ENCODE measurements at regions not wholly inside any gene's neighbourhood (a gene's known extent, or its start where the extent isn't known, plus 50 kb on each side); places are given as distances from the start of the nearest gene placed in this dataset.
"Not testable (repeated sequence)": the region's sequence is repeated elsewhere in the genome, so short reads cannot be mapped to it uniquely, and the experiment has no call there.

- DNase-seq, result no peak
Measured at GRCh38 chr4:67035986-67036385, 509.3 kb downstream of the CENPC start.

DNA sequence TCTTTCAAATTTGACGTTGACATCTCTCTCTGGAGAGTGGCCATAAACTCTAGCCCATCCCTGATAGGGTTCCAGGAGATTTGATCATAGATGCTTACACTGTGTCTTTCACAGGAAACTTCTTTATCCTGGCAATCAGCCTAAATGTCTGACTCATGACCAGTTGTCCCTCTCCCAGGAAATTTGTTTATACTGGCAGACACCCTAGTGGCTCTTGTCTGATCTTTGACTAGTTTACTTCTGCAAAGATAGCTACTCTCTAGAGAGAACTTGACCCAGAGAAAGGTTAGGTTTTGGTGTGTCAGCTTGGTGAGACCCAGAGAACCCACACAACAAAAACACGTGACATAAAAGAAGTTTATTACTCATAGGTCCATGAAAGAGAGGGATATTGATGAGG is 509.8 kb downstream of the CENPC start:
- no peak for DNase-seq

- no peak for DNase-seq
Measured at GRCh38 chr4:67030636-67031035, 514.7 kb downstream of the CENPC start.

DNA sequence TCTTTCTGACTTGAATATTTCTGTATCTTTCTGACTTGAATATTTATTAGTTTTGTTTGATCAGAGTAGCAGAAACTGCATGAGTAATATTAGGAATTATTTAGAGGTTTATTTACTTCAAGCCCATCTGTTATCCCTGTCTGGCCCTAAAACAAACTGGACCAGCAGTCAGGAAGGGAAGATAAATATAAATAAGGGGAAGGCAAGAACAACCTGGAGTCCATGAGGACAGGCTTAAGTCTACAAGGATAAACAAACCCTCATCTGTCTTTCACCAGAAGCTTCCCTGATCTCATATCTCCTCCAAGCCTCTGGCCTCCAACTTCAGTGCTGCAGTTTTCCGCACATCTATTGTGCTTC is 524.9 kb downstream of the CENPC start:
- DNase-seq, result no peak

DNA sequence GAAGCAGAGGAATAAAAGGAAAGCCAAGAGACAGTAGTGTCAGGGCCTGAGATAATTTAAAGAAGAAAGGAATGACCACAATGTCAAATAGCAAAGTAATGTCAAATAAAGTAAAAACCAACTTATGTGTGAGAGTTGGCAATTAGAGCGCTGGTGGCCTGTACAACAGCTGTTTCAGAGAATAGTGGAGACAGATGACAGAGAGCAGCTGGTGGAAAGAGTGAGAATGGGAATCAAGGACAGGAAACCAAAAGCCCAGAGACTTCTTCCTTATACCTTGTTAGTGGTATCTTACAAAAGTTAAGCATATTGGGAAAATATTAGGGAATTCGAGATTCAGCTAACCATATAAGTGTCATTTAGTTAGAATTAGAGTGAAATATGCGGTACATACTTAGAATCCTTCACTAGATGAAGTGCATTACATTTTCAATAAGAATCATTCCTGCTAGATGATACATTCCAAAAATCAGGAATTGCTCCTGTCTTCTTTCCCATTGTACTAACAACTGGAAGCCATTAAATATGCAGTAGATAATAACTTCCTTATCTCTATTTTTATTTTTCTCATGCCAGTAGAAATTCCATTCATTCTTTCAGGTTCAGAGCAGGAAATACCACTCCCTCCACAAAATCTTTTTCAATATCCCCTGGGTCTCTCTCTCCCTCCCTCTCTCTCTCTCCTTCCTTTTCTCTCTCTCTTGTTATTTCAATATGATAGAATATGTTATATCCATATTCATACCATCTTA is 525.4 kb downstream of the CENPC start:
- no peak for DNase-seq

GRCh38 chr4:67014592-67014991 is 530.7 kb downstream of the CENPC start:
- no peak for DNase-seq

GRCh38 chr4:67006791-67007190 is 538.5 kb downstream of the CENPC start:
- DNase-seq, result no peak

DNA sequence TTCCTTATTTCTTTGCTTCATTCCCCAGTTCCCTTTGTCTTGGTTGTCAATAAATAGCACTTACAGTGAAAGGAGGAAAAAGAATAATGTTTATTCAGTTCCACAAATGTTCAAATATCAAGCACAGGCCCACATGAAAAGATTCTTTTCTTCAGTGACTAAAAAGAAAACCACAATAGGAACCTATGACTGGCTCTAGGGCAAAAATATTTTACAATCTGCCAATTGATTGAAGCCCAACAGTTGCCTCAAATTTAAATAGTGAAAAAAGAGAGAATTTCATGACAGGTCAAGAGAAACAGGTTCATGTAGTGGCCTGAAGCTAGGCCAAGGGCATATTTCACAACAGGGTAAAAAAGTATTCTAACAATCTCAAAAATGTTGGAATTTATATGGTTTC is 553.8 kb downstream of the CENPC start:
- no peak for DNase-seq

GRCh38 chr4:66974665-66975064 is 570.6 kb downstream of the CENPC start:
- no peak for DNase-seq

GRCh38 chr4:66972087-66972486 is 573.2 kb downstream of the CENPC start:
- no peak for DNase-seq

GRCh38 chr4:66964467-66964866 is 580.8 kb downstream of the CENPC start:
- no peak for DNase-seq

DNA sequence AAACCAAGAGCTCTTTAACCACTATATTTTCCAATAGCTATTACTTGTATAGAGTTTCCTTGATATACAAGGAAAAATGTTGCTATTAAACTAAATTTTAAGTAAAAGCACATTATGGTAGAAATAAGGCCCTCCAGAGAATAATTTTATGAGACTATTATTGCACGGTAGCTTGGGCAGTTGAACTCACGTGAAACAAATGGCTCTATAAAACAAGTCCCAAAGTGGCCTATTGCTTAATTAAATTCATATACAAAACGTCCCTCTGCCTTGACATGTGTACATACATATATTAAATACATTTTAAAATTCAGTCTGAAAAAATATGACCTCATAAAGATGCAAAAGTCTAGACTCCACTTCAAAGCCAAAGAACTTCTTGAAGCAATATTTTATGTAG is 582.2 kb downstream of the CENPC start:
- no peak for DNase-seq

- no peak for DNase-seq
Measured at GRCh38 chr4:66959207-66959606, 586.1 kb downstream of the CENPC start.

DNA sequence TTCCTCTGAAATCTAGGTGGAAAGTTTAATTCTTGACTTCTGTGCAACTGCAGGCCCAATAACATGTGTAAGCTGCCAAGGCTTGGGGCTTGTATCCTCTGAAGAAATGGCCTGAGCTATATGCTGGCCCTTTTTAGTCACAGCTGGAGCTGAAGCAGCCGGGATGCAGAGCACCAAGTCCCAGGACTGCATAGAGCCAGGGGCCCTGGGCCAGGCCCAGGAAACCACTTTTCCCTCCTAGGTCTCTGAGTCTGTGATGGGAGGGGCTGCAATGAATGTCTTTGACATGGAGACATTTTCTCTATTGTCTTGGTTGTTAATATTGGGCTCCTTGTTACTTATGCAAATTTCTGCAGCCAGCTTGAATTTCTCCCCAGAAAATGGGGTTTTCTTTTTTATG is 588.5 kb downstream of the CENPC start:
- no peak for DNase-seq

DNA sequence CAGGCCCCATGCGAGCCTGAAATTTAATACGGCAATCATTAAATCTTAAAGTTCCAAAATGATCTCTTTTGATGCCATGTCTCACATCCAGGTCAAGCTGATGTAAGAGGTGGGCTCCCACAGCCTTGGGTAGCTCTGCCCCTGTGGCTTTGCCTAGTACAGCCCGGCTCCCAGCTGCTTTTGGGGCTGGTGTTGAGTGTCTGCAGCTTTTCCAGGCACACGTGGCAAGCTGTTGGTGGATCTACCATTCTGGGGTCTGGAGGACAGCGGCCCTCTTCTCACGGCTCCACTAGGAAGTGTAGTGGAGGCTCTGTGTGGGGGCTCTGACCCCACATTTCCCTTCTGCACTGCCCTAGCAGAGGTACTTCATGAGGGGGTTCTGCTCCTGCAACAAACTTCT is 588.9 kb downstream of the CENPC start:
- DNase-seq, result no peak

DNA sequence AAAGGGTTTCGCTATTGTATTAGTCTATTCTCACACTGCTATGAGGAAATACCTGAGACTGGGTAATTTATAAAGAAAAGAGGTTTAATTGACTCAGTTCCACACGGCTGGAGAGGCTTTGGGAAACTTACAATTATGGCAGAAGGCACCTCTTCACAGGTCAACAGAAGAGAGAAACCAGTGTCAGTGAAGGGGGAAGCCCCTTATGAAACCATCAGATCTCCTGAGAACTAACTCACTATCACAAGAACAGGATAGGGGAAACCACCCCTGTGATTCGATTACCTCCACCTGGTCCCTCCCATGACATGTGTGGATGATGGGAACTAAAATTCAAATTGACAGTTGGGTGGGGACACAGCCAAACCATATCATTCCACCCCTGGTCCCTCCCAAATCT is 589.5 kb downstream of the CENPC start:
- no peak for DNase-seq

- DNase-seq, result peak; percentile 94 to 96
Measured at GRCh38 chr4:66949419-66949818, 595.9 kb downstream of the CENPC start.

DNA sequence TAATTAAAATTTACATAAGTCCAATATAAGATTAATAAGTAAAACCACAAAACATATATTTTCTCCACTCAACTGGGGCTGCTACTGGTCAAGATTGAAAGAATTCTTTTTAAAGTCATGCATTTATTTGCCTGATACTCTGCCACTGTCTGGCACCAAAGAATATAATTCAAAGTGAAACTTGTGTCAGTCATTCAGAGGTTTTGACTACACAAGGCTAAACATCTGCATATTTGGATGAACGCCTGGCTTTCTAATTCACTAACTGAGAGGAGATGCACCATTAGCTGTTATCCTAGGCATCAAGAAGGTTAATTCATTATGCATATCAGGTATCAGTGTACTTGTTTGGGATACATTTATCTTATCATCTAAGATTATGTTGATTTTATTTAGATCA is 598.5 kb downstream of the CENPC start:
- no peak for DNase-seq

- no peak for DNase-seq
Measured at GRCh38 chr4:66943112-66943511, 602.2 kb downstream of the CENPC start.

GRCh38 chr4:66931981-66932380 is 613.3 kb downstream of the CENPC start:
- DNase-seq, result not testable (repeated sequence)

GRCh38 chr4:66930206-66930605 is 615.1 kb downstream of the CENPC start:
- no peak for DNase-seq

GRCh38 chr4:66929748-66930147 is 615.6 kb downstream of the CENPC start:
- DNase-seq, result no peak

GRCh38 chr4:66928881-66929280 is 616.4 kb downstream of the CENPC start:
- DNase-seq, result not testable (repeated sequence)

- no peak for DNase-seq
Measured at GRCh38 chr4:66927937-66928336, 617.4 kb downstream of the CENPC start.

- DNase-seq, result no peak
Measured at GRCh38 chr4:66926687-66927086, 618.6 kb downstream of the CENPC start.
